Osteoblast (primary cell): ENCODE measurements at regions not wholly inside any gene's neighbourhood (a gene's known extent, or its start where the extent isn't known, plus 50 kb on each side); places are given as distances from the start of the nearest gene placed in this dataset.

Source experiments
- DNase-seq: peaks from one replicate; pipeline ENCODE4 v3.0.0; 2011; ENCODE audit warnings: low spot score, mixed read lengths; ENCODE audit not compliant: insufficient read length; ENCODE audit errors: missing footprints
- H2AFZ ChIP-seq: 2 replicates; pipeline ENCODE4 v1.6.0; 2011; ENCODE audit warnings: mild to moderate bottlenecking, low read length
- H3K27ac ChIP-seq: 2 replicates; pipeline ENCODE4 v1.5.1; 2011; ENCODE audit warnings: mild to moderate bottlenecking, low read depth, low read length, moderate library complexity
- H3K27me3 ChIP-seq: 2 replicates; pipeline ENCODE4 v1.6.0; 2012; ENCODE audit warnings: mild to moderate bottlenecking, control low read depth, inconsistent platforms, low read length, moderate library complexity; ENCODE audit not compliant: insufficient read depth
- H3K36me3 ChIP-seq: 2 replicates; pipeline ENCODE4 v1.5.1; 2011; ENCODE audit warnings: mild to moderate bottlenecking, low read length, control low read depth, moderate library complexity; ENCODE audit not compliant: insufficient read depth
- H3K4me1 ChIP-seq: 2 replicates; pipeline ENCODE4 v1.5.1; 2011; ENCODE audit warnings: mild to moderate bottlenecking, low read length, control low read depth, moderate library complexity; ENCODE audit not compliant: insufficient read depth
- H3K4me2 ChIP-seq: 2 replicates; pipeline ENCODE4 v1.6.0; 2011; ENCODE audit warnings: mild to moderate bottlenecking, low read length; ENCODE audit not compliant: insufficient read depth
- H3K4me3 ChIP-seq: fragments of 200-600 bp; sonication (generic); 3 replicates; pipeline ENCODE4 v1.5.1; 2012; ENCODE audit warnings: mild to moderate bottlenecking, low read length, inconsistent platforms; ENCODE audit not compliant: insufficient read depth
- H3K79me2 ChIP-seq: 2 replicates; pipeline ENCODE4 v1.6.0; 2012; ENCODE audit warnings: mild to moderate bottlenecking, low read length, control low read depth, inconsistent platforms; ENCODE audit not compliant: insufficient read depth
- H3K9me3 ChIP-seq: 2 replicates; pipeline ENCODE4 v1.5.1; 2011; ENCODE audit warnings: low read depth, low read length, control low read depth
- H4K20me1 ChIP-seq: 2 replicates; pipeline ENCODE4 v1.6.0; 2012; ENCODE audit warnings: mild to moderate bottlenecking, low read length, control low read depth; ENCODE audit not compliant: insufficient read depth
- TF ChIP-seq, protein P1 (sequence below): IDR thresholded peaks from 2 replicates; pipeline ENCODE4 v1.5.1; 2011; ENCODE audit warnings: mild to moderate bottlenecking, low read depth, low read length, moderate library complexity; ENCODE audit errors: extremely low read depth

DNA sequence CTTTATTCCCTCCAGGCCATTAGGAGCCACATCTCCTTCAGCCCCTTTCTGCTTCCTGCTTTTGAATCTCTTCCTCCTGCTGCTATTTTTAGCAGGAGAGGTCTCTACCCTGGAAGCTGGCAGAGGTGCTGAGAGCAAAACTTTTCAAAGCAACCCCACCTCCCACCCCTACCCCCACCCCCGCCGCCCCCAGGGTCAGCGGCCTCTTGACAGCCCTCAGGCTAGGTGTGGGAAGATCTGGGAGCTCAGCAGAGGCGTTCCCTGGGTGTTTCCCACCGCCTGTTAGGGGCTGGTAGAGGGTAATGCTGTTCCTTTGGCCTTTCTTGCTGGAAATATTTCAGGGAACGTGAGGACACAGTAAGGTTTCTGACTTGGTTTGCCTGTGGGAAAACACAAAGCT is 112.5 kb upstream of the CACHD1 start:
- TF ChIP-seq, protein P1, sequence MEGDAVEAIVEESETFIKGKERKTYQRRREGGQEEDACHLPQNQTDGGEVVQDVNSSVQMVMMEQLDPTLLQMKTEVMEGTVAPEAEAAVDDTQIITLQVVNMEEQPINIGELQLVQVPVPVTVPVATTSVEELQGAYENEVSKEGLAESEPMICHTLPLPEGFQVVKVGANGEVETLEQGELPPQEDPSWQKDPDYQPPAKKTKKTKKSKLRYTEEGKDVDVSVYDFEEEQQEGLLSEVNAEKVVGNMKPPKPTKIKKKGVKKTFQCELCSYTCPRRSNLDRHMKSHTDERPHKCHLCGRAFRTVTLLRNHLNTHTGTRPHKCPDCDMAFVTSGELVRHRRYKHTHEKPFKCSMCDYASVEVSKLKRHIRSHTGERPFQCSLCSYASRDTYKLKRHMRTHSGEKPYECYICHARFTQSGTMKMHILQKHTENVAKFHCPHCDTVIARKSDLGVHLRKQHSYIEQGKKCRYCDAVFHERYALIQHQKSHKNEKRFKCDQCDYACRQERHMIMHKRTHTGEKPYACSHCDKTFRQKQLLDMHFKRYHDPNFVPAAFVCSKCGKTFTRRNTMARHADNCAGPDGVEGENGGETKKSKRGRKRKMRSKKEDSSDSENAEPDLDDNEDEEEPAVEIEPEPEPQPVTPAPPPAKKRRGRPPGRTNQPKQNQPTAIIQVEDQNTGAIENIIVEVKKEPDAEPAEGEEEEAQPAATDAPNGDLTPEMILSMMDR = no peak
- no peak overlapping the region for H3K4me3 ChIP-seq

DNA sequence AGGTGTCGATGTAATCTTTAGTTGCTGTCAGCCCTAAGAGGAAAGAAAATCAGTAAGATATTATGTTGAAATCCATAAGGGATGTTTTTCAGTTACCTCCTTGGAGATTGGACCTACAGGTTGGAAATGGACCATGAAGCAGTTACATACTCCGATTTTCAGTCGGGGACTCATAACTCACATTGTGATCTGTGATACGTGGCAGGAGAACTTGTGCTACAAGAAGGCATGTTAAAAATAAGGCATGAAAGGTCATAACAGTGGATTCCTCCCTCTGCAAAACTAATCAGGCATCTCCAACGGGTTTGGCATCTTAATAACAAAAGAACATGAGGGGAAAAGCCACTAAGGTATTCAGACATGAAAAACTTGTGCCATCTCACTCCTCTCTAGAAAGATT is 111.2 kb upstream of the CACHD1 start:
- H3K36me3 ChIP-seq = no peaks in the 10 kb centered on the region
- no peaks in the 10 kb centered on the region for H3K9me3 ChIP-seq
- H3K27ac ChIP-seq = no peak overlapping the region
- no peaks in the 10 kb centered on the region for H3K4me1 ChIP-seq
- H2AFZ ChIP-seq = no peak overlapping the region
- no peaks in the 10 kb centered on the region for H4K20me1 ChIP-seq
- H3K4me2 ChIP-seq = no peak overlapping the region
- TF ChIP-seq, protein P1 = no peak
- no peak for DNase-seq
- H3K27me3 ChIP-seq = peaks cover 8% of the 10 kb centered on the region
- H3K79me2 ChIP-seq = no peaks in the 10 kb centered on the region
- no peak overlapping the region for H3K4me3 ChIP-seq

More for the DNA sequence above, 112.5 kb upstream of the CACHD1 start:
- Histone ChIP-seq H3K27me3 (peaks cover 8% of the 10 kb centered on the region), H3K9me3 (no peaks in the 10 kb centered on the region), H3K36me3 (no peaks in the 10 kb centered on the region), H4K20me1 (no peaks in the 10 kb centered on the region), H2AFZ (no peak overlapping the region), H3K79me2 (no peaks in the 10 kb centered on the region), H3K4me1 (no peaks in the 10 kb centered on the region), H3K4me2 (no peak overlapping the region), H3K27ac (no peak overlapping the region)
- no peak for DNase-seq

DNA sequence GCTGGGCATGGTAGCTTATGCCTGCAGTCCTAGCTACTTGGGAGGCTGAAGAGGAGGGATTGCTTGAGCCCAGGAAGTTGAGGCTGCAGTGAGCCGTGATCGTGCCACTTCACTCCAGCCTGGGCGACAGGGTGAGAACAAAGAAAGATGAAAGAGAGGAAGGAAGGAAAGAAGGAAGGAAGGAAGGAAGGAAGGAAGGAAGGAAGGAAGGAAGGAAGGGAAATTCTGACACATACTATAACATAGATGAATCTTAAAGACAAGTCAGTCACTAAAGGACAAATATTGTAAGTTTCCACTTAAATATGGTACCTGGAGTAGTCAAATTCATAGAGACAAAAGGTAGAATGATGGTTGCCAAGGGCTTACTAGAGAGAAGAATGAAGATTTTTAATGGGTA is 108.0 kb upstream of the CACHD1 start:
- Histone ChIP-seq H3K4me1 (no peaks in the 10 kb centered on the region), H3K4me3 (no peak overlapping the region), H4K20me1 (no peaks in the 10 kb centered on the region), H3K4me2 (no peak overlapping the region), H3K79me2 (no peaks in the 10 kb centered on the region), H3K36me3 (no peaks in the 10 kb centered on the region), H3K27ac (no peak overlapping the region), H2AFZ (no peak overlapping the region), H3K9me3 (no peaks in the 10 kb centered on the region), H3K27me3 (peaks cover under 1% of the 10 kb centered on the region)
- TF ChIP-seq, protein P1 = no peak
- no peak for DNase-seq

DNA sequence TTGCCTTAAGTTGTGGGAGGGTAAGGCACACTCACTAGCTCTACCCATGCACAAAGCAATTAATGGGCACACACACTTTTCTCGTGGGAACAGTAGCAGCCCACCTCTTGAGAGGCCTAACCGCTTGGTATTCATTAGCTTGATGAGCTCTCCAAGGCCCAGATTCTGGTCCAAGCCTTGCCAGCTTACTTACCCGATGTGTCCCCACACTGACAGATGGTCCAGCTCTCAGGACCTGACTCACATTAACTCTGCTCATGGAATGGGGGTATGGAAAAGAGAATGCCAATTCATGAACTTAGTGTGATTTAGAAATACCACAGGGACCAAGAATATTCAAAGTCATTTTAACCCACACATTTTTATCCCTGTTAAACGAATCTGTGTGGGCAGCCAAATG is 106.8 kb upstream of the CACHD1 start:
- TF ChIP-seq, protein P1 = no peak
- DNase-seq = no peak
- no peak overlapping the region for H3K4me3 ChIP-seq

More for the DNA sequence above, 106.8 kb upstream of the CACHD1 start:
- Histone ChIP-seq H3K36me3 (no peaks in the 10 kb centered on the region), H3K4me1 (no peaks in the 10 kb centered on the region), H4K20me1 (no peaks in the 10 kb centered on the region), H3K27ac (no peak overlapping the region), H3K4me2 (no peak overlapping the region), H3K79me2 (no peaks in the 10 kb centered on the region), H3K9me3 (no peaks in the 10 kb centered on the region), H2AFZ (no peak overlapping the region), H3K27me3 (no peaks in the 10 kb centered on the region)
